B cell (primary cell): ENCODE measurements at regions not wholly inside any gene's neighbourhood (a gene's known extent, or its start where the extent isn't known, plus 50 kb on each side); places are given as distances from the start of the nearest gene placed in this dataset.

Source experiments
- ATAC-seq: fragments of 200-7000 bp; cut with Tn5 transposase; one replicate; pipeline ENCODE4 v1.10.0; 2021; ENCODE audit warnings: low read depth, mild to moderate bottlenecking, moderate number of reproducible peaks, moderate library complexity
- CTCF ChIA-PET: fragments of 350-600 bp; sonication (Branson Sonifier 250); formaldehyde crosslinking; loops from one replicate; lab custom pipeline; 2021; ENCODE audit warnings: antibody characterized with exemption, inconsistent platforms; lab: Charles Lee
- POLR2A ChIA-PET: fragments of 350-600 bp; sonication (Branson Sonifier 250); formaldehyde crosslinking; loops from one replicate; lab custom pipeline; 2021; ENCODE audit warnings: antibody characterized with exemption; lab: Charles Lee
- DNase-seq: peaks from one replicate; pipeline ENCODE4 v3.0.0; 2013
- H2AFZ ChIP-seq: 2 replicates; pipeline ENCODE4 v1.6.1; 2012; ENCODE audit warnings: mild to moderate bottlenecking, low read depth, low read length; ENCODE audit not compliant: insufficient read depth, poor library complexity, severe bottlenecking
- H3K27ac ChIP-seq, 2 donors: 1 replicate in 1 of 2; 2 replicates in 1 of 2; pipeline ENCODE4 v1.5.1; 2012 to 2013; ENCODE audit warnings: low read length in 2 of 2, mild to moderate bottlenecking in 2 of 2, moderate library complexity in 1 of 2
- H3K27me3 ChIP-seq, 4 experiments: fragments of 200-600 bp in 1 of 4; sonication (generic) in 1 of 4; replicated peaks in 1 of 4; 1 replicate in 2 of 4; 2 replicates in 2 of 4; pipeline versions ENCODE4 v1.6.1 to v1.7.0; 2013 to 2016; ENCODE audit warnings: low read length in 3 of 4, mild to moderate bottlenecking in 2 of 4, mixed read lengths in 1 of 4, moderate library complexity in 1 of 4; ENCODE audit not compliant: insufficient read depth in 4 of 4, control insufficient read depth in 3 of 4; ENCODE audit errors: control extremely low read depth in 1 of 4
- H3K36me3 ChIP-seq, 2 experiments: replicated peaks in 1 of 2; 1 replicate in 1 of 2; 2 replicates in 1 of 2; pipeline versions ENCODE4 v1.6.1 to v1.7.1; 2013; ENCODE audit warnings: low read length in 1 of 2; ENCODE audit not compliant: insufficient read depth in 2 of 2, control insufficient read depth in 1 of 2; ENCODE audit errors: control extremely low read depth in 1 of 2, extremely low read depth in 1 of 2
- H3K4me1 ChIP-seq, 2 donors: fragments of 200-600 bp in 1 of 2; sonication (generic) in 1 of 2; 1 replicate in 1 of 2; 2 replicates in 1 of 2; pipeline versions ENCODE4 v1.5.1 to v1.6.1; 2013 to 2017; ENCODE audit warnings: low read length in 2 of 2; ENCODE audit not compliant: control insufficient read depth in 2 of 2, insufficient read depth in 2 of 2
- H3K4me2 ChIP-seq: replicated peaks from 2 replicates; pipeline ENCODE3; 2012; ENCODE audit warnings: mild to moderate bottlenecking, low read depth, low read length; ENCODE audit not compliant: poor library complexity, severe bottlenecking
- H3K4me3 ChIP-seq, 5 experiments: fragments of 200-600 bp in 1 of 5; sonication (generic) in 1 of 5; 1 replicate in 3 of 5; 2 replicates in 2 of 5; pipeline versions ENCODE4 v1.5.1 to v1.7.0; 2011 to 2016; ENCODE audit warnings: low read length in 4 of 5, mild to moderate bottlenecking in 4 of 5, low read depth in 2 of 5, control low read depth in 1 of 5, moderate library complexity in 1 of 5; ENCODE audit not compliant: insufficient read depth in 1 of 5; ENCODE audit errors: control extremely low read depth in 1 of 5, extremely low read depth in 1 of 5
- H3K79me2 ChIP-seq: fragments of 200-600 bp; sonication (generic); one replicate; pipeline ENCODE4 v1.6.0; 2016; ENCODE audit warnings: low read length; ENCODE audit not compliant: control insufficient read depth, insufficient read depth
- H3K9ac ChIP-seq: fragments of 200-600 bp; sonication (generic); 2 replicates; pipeline ENCODE4 v1.6.1; 2017; ENCODE audit warnings: mild to moderate bottlenecking, low read length, moderate library complexity
- H3K9me3 ChIP-seq, 3 donors: one replicate each; pipeline versions ENCODE4 v1.6.1 to v1.7.1; 2013; ENCODE audit warnings: low read length in 2 of 3; ENCODE audit not compliant: control insufficient read depth in 2 of 3, insufficient read depth in 1 of 3; ENCODE audit errors: control extremely low read depth in 1 of 3
- H4K20me1 ChIP-seq: 2 replicates; pipeline ENCODE4 v1.6.0; 2012; ENCODE audit warnings: mild to moderate bottlenecking, low read length; ENCODE audit not compliant: insufficient read depth, control insufficient read depth, poor library complexity, severe bottlenecking
- H3K27ac Mint-ChIP-seq: one replicate; pipeline ENCODE4 v1.8.0; 2021; ENCODE audit warnings: mixed read lengths
- H3K27me3 Mint-ChIP-seq: one replicate; pipeline ENCODE4 v1.8.0; 2021; ENCODE audit warnings: mixed read lengths
- H3K4me1 Mint-ChIP-seq: one replicate; pipeline ENCODE4 v1.8.0; 2021; ENCODE audit warnings: mixed read lengths
- H3K4me3 Mint-ChIP-seq: one replicate; pipeline ENCODE4 v1.8.0; 2021; ENCODE audit warnings: mixed read lengths
- H3K9me3 Mint-ChIP-seq: one replicate; pipeline ENCODE4 v1.8.0; 2022; ENCODE audit warnings: mixed read lengths; ENCODE audit not compliant: insufficient read depth
- EZH2 ChIP-seq: IDR thresholded peaks from 2 replicates; pipeline ENCODE4 v1.6.1; 2012; ENCODE audit warnings: borderline replicate concordance, low read depth, mild to moderate bottlenecking, moderate library complexity, low read length; ENCODE audit not compliant: insufficient read depth, poor library complexity, severe bottlenecking
- WGBS: methylation state at CpG from one replicate; pipeline ENCODE4 v1.1.5; 2013; ENCODE audit warnings: missing lambda C conversion rate; ENCODE audit not compliant: insufficient coverage; 5-methylcytosine and 5-hydroxymethylcytosine counted together
- intact Hi-C: fragments of 100-400 bp; cut with micrococcal nuclease; formaldehyde crosslinking; loops from one replicate; pipeline ENCODE4 v1.10.0; 2022
- TF ChIP-seq, protein P1 (sequence below): fragments of 200-600 bp; IDR thresholded peaks from one replicate; pipeline ENCODE4 v1.8.0; 2022; ENCODE audit warnings: antibody characterized with exemption, mild to moderate bottlenecking

DNA sequence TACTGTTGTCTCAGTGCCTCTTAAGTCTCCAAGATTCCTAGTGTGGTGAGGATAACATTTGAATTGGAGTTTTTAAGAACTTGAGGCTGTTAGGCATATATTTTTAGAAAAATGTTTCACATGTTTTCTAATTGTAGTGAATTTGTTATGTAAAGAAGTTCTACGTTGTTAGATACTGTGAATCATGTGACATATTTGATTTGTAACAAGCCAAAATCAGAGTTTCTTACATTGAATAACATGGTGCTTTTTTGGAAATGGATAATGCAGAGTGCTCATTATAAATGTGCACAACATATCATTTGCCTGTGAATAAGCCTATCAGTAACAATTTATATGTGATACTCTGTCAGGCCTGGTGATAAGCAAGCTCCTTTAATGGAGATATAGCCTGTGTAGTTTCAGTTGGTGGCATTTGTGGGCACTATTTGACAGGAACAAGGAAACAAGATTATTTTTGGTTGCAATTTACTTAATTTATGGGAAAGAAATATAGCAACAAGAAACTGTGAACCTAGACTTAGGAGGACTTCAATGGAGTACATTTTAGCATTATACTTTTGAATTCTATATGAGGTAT, 328.8 kb downstream of the ARPP21 start:
- Mint-ChIP-seq H3K27me3 (no peaks in the 10 kb centered on the region), H3K9me3 (no peaks in the 10 kb centered on the region), H3K4me1 (peaks cover 5% of the 10 kb centered on the region), H3K4me3 (no peak overlapping the region), H3K27ac (no peak overlapping the region)
- H3K4me3 ChIP-seq = no peak overlapping the region
- no peak overlapping the region for H3K9ac ChIP-seq
- H3K4me1 ChIP-seq = peaks cover 0 to 9% of the 10 kb centered on the region in 2 donors
- intact Hi-C loops = loop anchor here (10.0 kb wide), 1 partner anchor 897 kb away; no protein-coding TSS in a partner anchor
- H3K79me2 ChIP-seq = no peaks in the 10 kb centered on the region
- H4K20me1 ChIP-seq = no peaks in the 10 kb centered on the region
- H2AFZ ChIP-seq = no peak overlapping the region
- ATAC-seq (no peak), DNase-seq (no peak)
- WGBS = no CpG with 5 or more reads among the region's 1 CpG
- CTCF ChIA-PET = no interaction called here
- H3K36me3 ChIP-seq = no peaks in the 10 kb centered on the region
- POLR2A ChIA-PET = no interaction called here
- H3K9me3 ChIP-seq = no peaks in the 10 kb centered on the region
- no peak overlapping the region for H3K27ac ChIP-seq
- H3K27me3 ChIP-seq = no peaks in the 10 kb centered on the region
- H3K4me2 ChIP-seq = no peak overlapping the region
- TF ChIP-seq, protein P1, sequence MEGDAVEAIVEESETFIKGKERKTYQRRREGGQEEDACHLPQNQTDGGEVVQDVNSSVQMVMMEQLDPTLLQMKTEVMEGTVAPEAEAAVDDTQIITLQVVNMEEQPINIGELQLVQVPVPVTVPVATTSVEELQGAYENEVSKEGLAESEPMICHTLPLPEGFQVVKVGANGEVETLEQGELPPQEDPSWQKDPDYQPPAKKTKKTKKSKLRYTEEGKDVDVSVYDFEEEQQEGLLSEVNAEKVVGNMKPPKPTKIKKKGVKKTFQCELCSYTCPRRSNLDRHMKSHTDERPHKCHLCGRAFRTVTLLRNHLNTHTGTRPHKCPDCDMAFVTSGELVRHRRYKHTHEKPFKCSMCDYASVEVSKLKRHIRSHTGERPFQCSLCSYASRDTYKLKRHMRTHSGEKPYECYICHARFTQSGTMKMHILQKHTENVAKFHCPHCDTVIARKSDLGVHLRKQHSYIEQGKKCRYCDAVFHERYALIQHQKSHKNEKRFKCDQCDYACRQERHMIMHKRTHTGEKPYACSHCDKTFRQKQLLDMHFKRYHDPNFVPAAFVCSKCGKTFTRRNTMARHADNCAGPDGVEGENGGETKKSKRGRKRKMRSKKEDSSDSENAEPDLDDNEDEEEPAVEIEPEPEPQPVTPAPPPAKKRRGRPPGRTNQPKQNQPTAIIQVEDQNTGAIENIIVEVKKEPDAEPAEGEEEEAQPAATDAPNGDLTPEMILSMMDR = no peak
- TF ChIP-seq EZH2 = no peak

- Mint-ChIP-seq H3K27ac (no peak overlapping the region), H3K4me1 (peaks cover 5% of the 10 kb centered on the region), H3K27me3 (no peaks in the 10 kb centered on the region), H3K9me3 (no peaks in the 10 kb centered on the region), H3K4me3 (no peak overlapping the region)
- no peaks in the 10 kb centered on the region for H4K20me1 ChIP-seq
- H3K27ac ChIP-seq = no peak overlapping the region
- WGBS = no CpG with 5 or more reads among the region's 3 CpGs
- ChIA-PET CTCF (no interaction called here), POLR2A (no interaction called here)
- DNase-seq (no peak), ATAC-seq (no peak)
- peaks cover 0 to 9% of the 10 kb centered on the region in 2 donors for H3K4me1 ChIP-seq
- no peak overlapping the region for H3K9ac ChIP-seq
- H3K9me3 ChIP-seq = no peaks in the 10 kb centered on the region
- no peaks in the 10 kb centered on the region for H3K27me3 ChIP-seq
- no peaks in the 10 kb centered on the region for H3K36me3 ChIP-seq
- no peaks in the 10 kb centered on the region for H3K79me2 ChIP-seq
- no peak overlapping the region for H2AFZ ChIP-seq
- TF ChIP-seq, protein P1 = no peak
- TF ChIP-seq EZH2 = no peak
- peak overlapping the region in 1 of 5 experiments; percentile 12 for H3K4me3 ChIP-seq
- H3K4me2 ChIP-seq = peak overlapping the region; percentile 21
- intact Hi-C loops = loop anchor here (10.0 kb wide), 1 partner anchor 895 kb away; no protein-coding TSS in a partner anchor
Observed at GRCh38 chr3:35969406-35969805, 330.1 kb downstream of the ARPP21 start.
